Activated T-helper 1 cell treated with anti-CD3 and anti-CD28 coated beads, Interleukin-2, amount 50 U/mL, for 16 hours (primary cell): ENCODE measurements at regions not wholly inside any gene's neighbourhood (a gene's known extent, or its start where the extent isn't known, plus 50 kb on each side); places are given as distances from the start of the nearest gene placed in this dataset.
"Not testable (repeated sequence)": the region's sequence is repeated elsewhere in the genome, so short reads cannot be mapped to it uniquely, and the experiment has no call there.

ENCODE experiments used
- DNase-seq, 2 donors: peaks; one replicate each; pipeline ENCODE4 v3.0.0-alpha.2; 2020; ENCODE audit warnings: low read depth in 1 of 2, low spot score in 1 of 2

- DNase-seq = no peak
These were observed 378.9 kb upstream of the HNRNPA3 start for GRCh38 chr2:176833671-176834070.

- DNase-seq = no peak
These were observed 378.4 kb upstream of the HNRNPA3 start for GRCh38 chr2:176834226-176834625.

GRCh38 chr2:176843208-176843607, 369.4 kb upstream of the HNRNPA3 start:
- no peak for DNase-seq

GRCh38 chr2:176844461-176844860, 368.1 kb upstream of the HNRNPA3 start:
- DNase-seq = no peak

GRCh38 chr2:176845718-176846117, 366.9 kb upstream of the HNRNPA3 start:
- DNase-seq = no peak

- no peak for DNase-seq
These were observed 365.0 kb upstream of the HNRNPA3 start for GRCh38 chr2:176847575-176847974.

GRCh38 chr2:176848844-176849243, 363.8 kb upstream of the HNRNPA3 start:
- DNase-seq = no peak

- no peak for DNase-seq
These were observed 361.2 kb upstream of the HNRNPA3 start for GRCh38 chr2:176851200-176851888.

- no peak for DNase-seq
These were observed 360.6 kb upstream of the HNRNPA3 start for GRCh38 chr2:176851889-176852483.

- DNase-seq = no peak
These were observed 359.9 kb upstream of the HNRNPA3 start for GRCh38 chr2:176852667-176853066.

GRCh38 chr2:176854062-176854461, 358.5 kb upstream of the HNRNPA3 start:
- DNase-seq = no peak

GRCh38 chr2:176854878-176855277, 357.7 kb upstream of the HNRNPA3 start:
- no peak for DNase-seq

- DNase-seq = no peak
These were observed 355.9 kb upstream of the HNRNPA3 start for GRCh38 chr2:176856683-176857082.

GRCh38 chr2:176865336-176865735, 347.3 kb upstream of the HNRNPA3 start:
- DNase-seq = no peak

- no peak for DNase-seq
These were observed 340.2 kb upstream of the HNRNPA3 start for GRCh38 chr2:176872406-176872805.

GRCh38 chr2:176873403-176873802, 339.2 kb upstream of the HNRNPA3 start:
- no peak for DNase-seq

- DNase-seq = no peak
These were observed 336.0 kb upstream of the HNRNPA3 start for GRCh38 chr2:176876493-176877103.

- no peak for DNase-seq
These were observed 333.1 kb upstream of the HNRNPA3 start for GRCh38 chr2:176879426-176879995.

- DNase-seq = not testable (repeated sequence)
These were observed 330.5 kb upstream of the HNRNPA3 start for GRCh38 chr2:176882045-176882444.

GRCh38 chr2:176885001-176885643, 327.5 kb upstream of the HNRNPA3 start:
- DNase-seq = no peak

- DNase-seq = no peak
These were observed 326.9 kb upstream of the HNRNPA3 start for GRCh38 chr2:176885661-176886060.

GRCh38 chr2:176891105-176891504, 321.5 kb upstream of the HNRNPA3 start:
- no peak for DNase-seq
